SK-N-SH (cell line): ENCODE measurements at regions not wholly inside any gene's neighbourhood (a gene's known extent, or its start where the extent isn't known, plus 50 kb on each side); places are given as distances from the start of the nearest gene placed in this dataset.
"Not testable (repeated sequence)": the region's sequence is repeated elsewhere in the genome, so short reads cannot be mapped to it uniquely, and the experiment has no call there.

ENCODE experiments used
- CTCF ChIA-PET: fragments of 300-600, 350-600 bp; formaldehyde crosslinking; extraction: SDS; loops from one replicate; lab custom pipeline; 2021; lab: Yijun Ruan, JAX
- POLR2A ChIA-PET: fragments of 350-600 bp; sonication (Branson Sonifier 250); formaldehyde crosslinking; extraction: SDS; loops from one replicate; lab custom pipeline; 2020; ENCODE audit warnings: antibody characterized with exemption, inconsistent platforms; lab: Yijun Ruan, JAX
- DNase-seq: peaks from one replicate; pipeline ENCODE4 v3.0.0; 2012
- H2AFZ ChIP-seq: fragments of 200-600 bp; sonication (generic); 2 replicates; pipeline ENCODE4 v1.8.1; 2016; ENCODE audit warnings: antibody characterized with exemption, mild to moderate bottlenecking, low read depth
- H3F3A ChIP-seq: fragments of 200-600 bp; sonication (generic); replicated peaks from 2 replicates; pipeline ENCODE3; 2016; ENCODE audit warnings: antibody characterized with exemption, mild to moderate bottlenecking; ENCODE audit not compliant: insufficient read depth
- H3K27ac ChIP-seq, 2 experiments: fragments of 200-500 bp in 1 of 2; fragments of 200-600 bp in 1 of 2; sonication (Bioruptor generic) in 1 of 2; sonication (generic), shearing (Covaris generic) in 1 of 2; 2 replicates each; pipeline versions ENCODE4 v1.5.1 to v1.6.1; 2014 to 2016; ENCODE audit warnings: low read depth in 2 of 2, inconsistent platforms in 1 of 2, low read length in 1 of 2, mild to moderate bottlenecking in 1 of 2, mixed read lengths in 1 of 2
- H3K27me3 ChIP-seq: fragments of 200-600 bp; sonication (generic), shearing (Covaris generic); 2 replicates; pipeline ENCODE4 v1.6.1; 2016; ENCODE audit warnings: mixed run types; ENCODE audit not compliant: insufficient read depth
- H3K36me3 ChIP-seq, 2 experiments: fragments of 200-500 bp in 1 of 2; fragments of 200-600 bp in 1 of 2; sonication (Bioruptor generic) in 1 of 2; sonication (generic) in 1 of 2; replicated peaks in 1 of 2; 2 replicates each; pipeline versions ENCODE3 to v1.5.1; 2014 to 2016; ENCODE audit warnings: low read length in 1 of 2, mild to moderate bottlenecking in 1 of 2; ENCODE audit not compliant: insufficient read depth in 2 of 2, control insufficient read depth in 1 of 2
- H3K4me1 ChIP-seq, 2 experiments: fragments of 200-500 bp in 1 of 2; fragments of 200-600 bp in 1 of 2; sonication (Bioruptor generic) in 1 of 2; sonication (generic), shearing (Covaris generic) in 1 of 2; 2 replicates each; pipeline versions ENCODE4 v1.5.1 to v1.6.1; 2014 to 2016; ENCODE audit warnings: low read depth in 1 of 2, low read length in 1 of 2, mixed run types in 1 of 2; ENCODE audit not compliant: insufficient read depth in 2 of 2, control insufficient read depth in 1 of 2
- H3K4me2 ChIP-seq: fragments of 200-600 bp; sonication (generic), shearing (Covaris generic); 2 replicates; pipeline ENCODE4 v1.6.1; 2017; ENCODE audit warnings: mixed run types
- H3K4me3 ChIP-seq, 2 experiments: fragments of 200-500 bp in 1 of 2; fragments of 200-600 bp in 1 of 2; sonication (Bioruptor generic) in 1 of 2; sonication (generic), shearing (Covaris generic) in 1 of 2; 2 replicates each; pipeline versions ENCODE4 v1.5.1 to v1.8.1; 2014 to 2016; ENCODE audit warnings: low read depth in 2 of 2, inconsistent platforms in 1 of 2, low read length in 1 of 2, mild to moderate bottlenecking in 1 of 2, mixed read lengths in 1 of 2, moderate library complexity in 1 of 2
- H3K79me2 ChIP-seq: fragments of 200-600 bp; sonication (generic); 2 replicates; pipeline ENCODE4 v1.8.1; 2017; ENCODE audit warnings: mild to moderate bottlenecking; ENCODE audit not compliant: insufficient read depth
- H3K9ac ChIP-seq: fragments of 200-600 bp; sonication (generic); 2 replicates; pipeline ENCODE4 v1.6.1; 2017; ENCODE audit warnings: mixed run types
- H3K9me2 ChIP-seq: fragments of 200-600 bp; sonication (generic); 2 replicates; pipeline ENCODE4 v1.6.1; 2017; ENCODE audit warnings: mixed run types
- H3K9me3 ChIP-seq: fragments of 200-600 bp; sonication (generic); 2 replicates; pipeline ENCODE4 v1.6.1; 2017; ENCODE audit warnings: mixed run types, mild to moderate bottlenecking, moderate library complexity
- H4K20me1 ChIP-seq: fragments of 200-600 bp; sonication (generic); 2 replicates; pipeline ENCODE4 v1.6.1; 2017; ENCODE audit warnings: mild to moderate bottlenecking, mixed run types; ENCODE audit not compliant: insufficient read depth
- CHD2 ChIP-seq: fragments of 150-350 bp; IDR thresholded peaks from 2 replicates; pipeline ENCODE4 v1.6.1; 2018; ENCODE audit warnings: low read length; ENCODE audit not compliant: partially characterized antibody
- EZH2phosphoT487 ChIP-seq: fragments of 200-600 bp; sonication (generic); IDR thresholded peaks from 2 replicates; pipeline ENCODE4 v1.6.1; 2017; ENCODE audit warnings: low read depth, mixed run types, mild to moderate bottlenecking, antibody characterized with exemption, moderate library complexity, borderline replicate concordance
- FOSL2 ChIP-seq: IDR thresholded peaks from 2 replicates; pipeline ENCODE4 v1.4.0; 2012; ENCODE audit warnings: low read depth, mild to moderate bottlenecking, moderate library complexity, borderline replicate concordance
- GABPA ChIP-seq: IDR thresholded peaks from 2 replicates; pipeline ENCODE4 v1.4.0; 2012; ENCODE audit warnings: low read depth, mild to moderate bottlenecking
- NFIC ChIP-seq: IDR thresholded peaks from 2 replicates; pipeline ENCODE4 v1.4.0; 2012; ENCODE audit warnings: borderline replicate concordance
- RAD21 ChIP-seq: IDR thresholded peaks from 2 replicates; pipeline ENCODE4 v1.6.1; 2012; ENCODE audit warnings: mild to moderate bottlenecking, low read length
- RCOR1 ChIP-seq: fragments of 150-350 bp; IDR thresholded peaks from 2 replicates; pipeline ENCODE4 v1.6.1; 2017; ENCODE audit warnings: antibody characterized with exemption, low read length
- RXRA ChIP-seq: IDR thresholded peaks from 2 replicates; pipeline ENCODE4 v1.4.0; 2012; ENCODE audit warnings: low read depth, mild to moderate bottlenecking, borderline replicate concordance
- SMC3 ChIP-seq: IDR thresholded peaks from 2 replicates; pipeline ENCODE4 v1.6.1; 2012; ENCODE audit warnings: low read depth, low read length, improper control_type of control experiment
- TAF1 ChIP-seq: IDR thresholded peaks from 2 replicates; pipeline ENCODE4 v1.6.1; 2012; ENCODE audit warnings: low read depth, mild to moderate bottlenecking, low read length, moderate library complexity, borderline replicate concordance
- TCF12 ChIP-seq: IDR thresholded peaks from 2 replicates; pipeline ENCODE4 v1.4.0; 2012
- WGBS: methylation state at CpG from one replicate; pipeline ENCODE4 v1.1.6; 2017; ENCODE audit warnings: low lambda C conversion rate; 5-methylcytosine and 5-hydroxymethylcytosine counted together
- TF ChIP-seq, protein P1 (sequence below): IDR thresholded peaks from 2 replicates; pipeline ENCODE4; 2012
- TF ChIP-seq, protein P2 (sequence below): fragments of 150-350 bp; IDR thresholded peaks from 2 replicates; pipeline ENCODE4 v1.6.1; 2016; ENCODE audit warnings: mild to moderate bottlenecking, low read depth, low read length
- TF ChIP-seq, protein P3 (sequence below): fragments of 150-350 bp; IDR thresholded peaks from 2 replicates; pipeline ENCODE4 v1.6.1; 2017; ENCODE audit warnings: antibody characterized with exemption, low read length, low read depth, borderline replicate concordance

- no peaks in the 10 kb centered on the region for H3K9me3 ChIP-seq
- no peaks in the 10 kb centered on the region for H3K79me2 ChIP-seq
- H3K4me2 ChIP-seq, result no peak overlapping the region
- no peaks in the 10 kb centered on the region for H3K27me3 ChIP-seq
- 65% methylated on average over 2 of the region's 2 CpGs for WGBS
- CTCF ChIA-PET, result no interaction called here
- H3K36me3 ChIP-seq, result no peaks in the 10 kb centered on the region
- POLR2A ChIA-PET, result no interaction called here
- no peak for DNase-seq
- H3K9ac ChIP-seq, result no peak overlapping the region
- no peak overlapping the region for H3K4me3 ChIP-seq
- no peaks in the 10 kb centered on the region for H3F3A ChIP-seq
- no peak overlapping the region for H2AFZ ChIP-seq
- H4K20me1 ChIP-seq, result no peaks in the 10 kb centered on the region
- no peaks in the 10 kb centered on the region for H3K4me1 ChIP-seq
- TF ChIP-seq GABPA, result no peak
- no peak for TF ChIP-seq NFIC
- no peak for TF ChIP-seq FOSL2
- TF ChIP-seq TCF12, result no peak
- TF ChIP-seq, all 33 proteins: peak for 0
- H3K9me2 ChIP-seq, result no peaks in the 10 kb centered on the region
- no peak overlapping the region for H3K27ac ChIP-seq
Measured at GRCh38 chr6:153340568-153340967, 209.5 kb upstream of the RGS17 start.

GRCh38 chr6:153334121-153334520 is 203.0 kb upstream of the RGS17 start:
- Histone ChIP-seq H3K4me1 (no peaks in the 10 kb centered on the region), H3K36me3 (no peaks in the 10 kb centered on the region), H3F3A (no peaks in the 10 kb centered on the region), H3K4me2 (no peak overlapping the region), H3K9me3 (no peaks in the 10 kb centered on the region), H4K20me1 (no peaks in the 10 kb centered on the region)
- no peak for DNase-seq
- ChIA-PET CTCF (no interaction called here), POLR2A (interaction anchor here (0.6 kb wide), 1 partner anchor 22 kb away, joined by 3 read pairs; no protein-coding TSS in a partner anchor)
- TF ChIP-seq, protein P1, sequence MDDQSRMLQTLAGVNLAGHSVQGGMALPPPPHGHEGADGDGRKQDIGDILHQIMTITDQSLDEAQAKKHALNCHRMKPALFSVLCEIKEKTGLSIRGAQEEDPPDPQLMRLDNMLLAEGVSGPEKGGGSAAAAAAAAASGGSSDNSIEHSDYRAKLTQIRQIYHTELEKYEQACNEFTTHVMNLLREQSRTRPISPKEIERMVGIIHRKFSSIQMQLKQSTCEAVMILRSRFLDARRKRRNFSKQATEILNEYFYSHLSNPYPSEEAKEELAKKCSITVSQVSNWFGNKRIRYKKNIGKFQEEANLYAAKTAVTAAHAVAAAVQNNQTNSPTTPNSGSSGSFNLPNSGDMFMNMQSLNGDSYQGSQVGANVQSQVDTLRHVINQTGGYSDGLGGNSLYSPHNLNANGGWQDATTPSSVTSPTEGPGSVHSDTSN, result no peak
- TF ChIP-seq SMC3, result no peak
- TF ChIP-seq, protein P2, sequence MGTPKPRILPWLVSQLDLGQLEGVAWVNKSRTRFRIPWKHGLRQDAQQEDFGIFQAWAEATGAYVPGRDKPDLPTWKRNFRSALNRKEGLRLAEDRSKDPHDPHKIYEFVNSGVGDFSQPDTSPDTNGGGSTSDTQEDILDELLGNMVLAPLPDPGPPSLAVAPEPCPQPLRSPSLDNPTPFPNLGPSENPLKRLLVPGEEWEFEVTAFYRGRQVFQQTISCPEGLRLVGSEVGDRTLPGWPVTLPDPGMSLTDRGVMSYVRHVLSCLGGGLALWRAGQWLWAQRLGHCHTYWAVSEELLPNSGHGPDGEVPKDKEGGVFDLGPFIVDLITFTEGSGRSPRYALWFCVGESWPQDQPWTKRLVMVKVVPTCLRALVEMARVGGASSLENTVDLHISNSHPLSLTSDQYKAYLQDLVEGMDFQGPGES, result no peak
- TF ChIP-seq RCOR1, result no peak
- no peak for TF ChIP-seq TAF1
- TF ChIP-seq EZH2phosphoT487, result no peak
- TF ChIP-seq CHD2, result no peak
- TF ChIP-seq RXRA, result no peak
- no peak for TF ChIP-seq GABPA
- TF ChIP-seq, protein P3, sequence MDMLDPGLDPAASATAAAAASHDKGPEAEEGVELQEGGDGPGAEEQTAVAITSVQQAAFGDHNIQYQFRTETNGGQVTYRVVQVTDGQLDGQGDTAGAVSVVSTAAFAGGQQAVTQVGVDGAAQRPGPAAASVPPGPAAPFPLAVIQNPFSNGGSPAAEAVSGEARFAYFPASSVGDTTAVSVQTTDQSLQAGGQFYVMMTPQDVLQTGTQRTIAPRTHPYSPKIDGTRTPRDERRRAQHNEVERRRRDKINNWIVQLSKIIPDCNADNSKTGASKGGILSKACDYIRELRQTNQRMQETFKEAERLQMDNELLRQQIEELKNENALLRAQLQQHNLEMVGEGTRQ, result no peak
- TF ChIP-seq RAD21, result no peak
- TF ChIP-seq, all 33 proteins: peak for 0
- Histone ChIP-seq H3K4me3 (no peak overlapping the region), H2AFZ (no peak overlapping the region), H3K9me2 (no peaks in the 10 kb centered on the region), H3K79me2 (no peaks in the 10 kb centered on the region), H3K27me3 (no peaks in the 10 kb centered on the region), H3K27ac (no peak overlapping the region), H3K9ac (no peak overlapping the region)

- H3K9me3 ChIP-seq, H2AFZ ChIP-seq, DNase-seq, H3K9me2 ChIP-seq, H3K27me3 ChIP-seq, H3K27ac ChIP-seq, H3K4me3 ChIP-seq, H3K4me1 ChIP-seq, CTCF ChIA-PET, H4K20me1 ChIP-seq, H3K4me2 ChIP-seq, H3K79me2 ChIP-seq, H3K36me3 ChIP-seq, H3F3A ChIP-seq, H3K9ac ChIP-seq, POLR2A ChIA-PET: not testable (repeated sequence)
Measured at GRCh38 chr6:153331221-153331620, 200.1 kb upstream of the RGS17 start.
